ENCODE measurements at regions not wholly inside any gene's neighbourhood (a gene's known extent, or its start where the extent isn't known, plus 50 kb on each side); places are given as distances from the start of the nearest gene placed in this dataset.

DNA sequence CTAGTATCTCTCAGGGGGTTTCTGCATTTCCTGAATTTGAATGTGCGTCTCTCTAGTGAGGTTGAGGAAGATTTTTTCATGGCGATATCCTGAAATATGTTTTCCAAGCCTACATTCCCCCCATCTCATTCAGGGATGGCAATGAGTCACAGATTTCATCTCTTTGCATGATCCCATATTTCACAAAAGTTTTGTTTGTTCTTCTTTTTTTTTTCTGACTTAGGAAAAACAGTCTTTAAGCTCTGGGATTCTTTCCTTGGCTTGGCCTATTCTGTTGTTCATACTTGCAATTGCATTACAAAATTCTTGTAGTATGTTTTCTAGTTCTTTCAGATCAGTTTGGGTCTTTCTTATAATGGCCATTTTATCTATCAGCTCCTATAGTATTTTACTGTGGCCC is 136.5 kb downstream of the DSEL start:
- TF ChIP-seq, protein P1, sequence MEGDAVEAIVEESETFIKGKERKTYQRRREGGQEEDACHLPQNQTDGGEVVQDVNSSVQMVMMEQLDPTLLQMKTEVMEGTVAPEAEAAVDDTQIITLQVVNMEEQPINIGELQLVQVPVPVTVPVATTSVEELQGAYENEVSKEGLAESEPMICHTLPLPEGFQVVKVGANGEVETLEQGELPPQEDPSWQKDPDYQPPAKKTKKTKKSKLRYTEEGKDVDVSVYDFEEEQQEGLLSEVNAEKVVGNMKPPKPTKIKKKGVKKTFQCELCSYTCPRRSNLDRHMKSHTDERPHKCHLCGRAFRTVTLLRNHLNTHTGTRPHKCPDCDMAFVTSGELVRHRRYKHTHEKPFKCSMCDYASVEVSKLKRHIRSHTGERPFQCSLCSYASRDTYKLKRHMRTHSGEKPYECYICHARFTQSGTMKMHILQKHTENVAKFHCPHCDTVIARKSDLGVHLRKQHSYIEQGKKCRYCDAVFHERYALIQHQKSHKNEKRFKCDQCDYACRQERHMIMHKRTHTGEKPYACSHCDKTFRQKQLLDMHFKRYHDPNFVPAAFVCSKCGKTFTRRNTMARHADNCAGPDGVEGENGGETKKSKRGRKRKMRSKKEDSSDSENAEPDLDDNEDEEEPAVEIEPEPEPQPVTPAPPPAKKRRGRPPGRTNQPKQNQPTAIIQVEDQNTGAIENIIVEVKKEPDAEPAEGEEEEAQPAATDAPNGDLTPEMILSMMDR (IDR thresholded peaks at IDR 0.05), result no peak
- DNase-seq (ENCODE audit: low spot score), result no peak
- H3K4me1 ChIP-seq, result no peaks in the 10 kb centered on the region
- H3K27ac ChIP-seq, result no peak overlapping the region
- H3K4me3 ChIP-seq, result no peak overlapping the region
- no peaks in the 10 kb centered on the region for H3K9me3 ChIP-seq
- no peaks in the 10 kb centered on the region for H3K27me3 ChIP-seq
- no peaks in the 10 kb centered on the region for H3K36me3 ChIP-seq

DNA sequence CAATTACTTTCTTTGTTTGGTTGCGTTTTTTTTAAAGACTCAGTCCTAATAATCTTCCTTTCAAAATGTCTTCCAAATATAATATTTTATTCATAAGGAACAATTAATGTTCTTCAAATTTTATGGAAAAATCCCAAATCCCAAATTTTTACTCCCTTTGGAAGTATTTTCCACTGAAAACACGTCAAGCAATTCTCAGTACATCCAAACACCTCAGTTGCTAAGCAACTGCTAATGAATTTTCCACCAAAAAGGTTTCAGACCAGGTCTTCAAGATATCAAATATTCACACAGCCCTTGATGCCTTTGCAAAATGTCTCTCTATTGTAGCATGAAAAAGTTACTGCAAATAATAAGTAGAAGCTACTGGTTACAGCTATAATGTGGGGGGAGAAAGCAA is 140.1 kb downstream of the DSEL start:
- no peak overlapping the region for H3K27ac ChIP-seq
- no peaks in the 10 kb centered on the region for H3K4me1 ChIP-seq
- DNase-seq (ENCODE audit: low spot score), result no peak
- H3K9me3 ChIP-seq, result no peaks in the 10 kb centered on the region
- H3K36me3 ChIP-seq, result no peaks in the 10 kb centered on the region
- TF ChIP-seq, protein P1 (IDR thresholded peaks at IDR 0.05), result no peak
- no peak overlapping the region for H3K4me3 ChIP-seq
- no peaks in the 10 kb centered on the region for H3K27me3 ChIP-seq

DNA sequence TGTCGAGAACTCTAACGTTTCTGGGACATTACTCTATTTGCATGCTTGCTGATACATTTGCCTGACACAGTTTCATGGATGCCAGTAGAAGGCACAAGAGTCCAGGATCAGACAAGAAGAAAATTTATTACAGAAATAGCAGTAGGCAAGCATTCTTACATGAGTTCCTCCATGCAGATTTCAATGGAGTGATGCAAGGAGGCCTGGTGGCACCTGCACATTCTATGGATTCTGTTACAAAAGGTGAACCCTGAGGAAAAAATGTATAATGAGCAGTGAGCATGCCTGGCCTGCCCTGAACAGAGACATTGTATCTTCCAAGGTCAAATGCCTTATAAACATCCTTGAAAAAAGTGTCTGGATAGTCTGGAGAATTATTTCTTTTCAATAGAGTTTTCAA is 142.9 kb downstream of the DSEL start:
- H3K36me3 ChIP-seq, result no peaks in the 10 kb centered on the region

DNA sequence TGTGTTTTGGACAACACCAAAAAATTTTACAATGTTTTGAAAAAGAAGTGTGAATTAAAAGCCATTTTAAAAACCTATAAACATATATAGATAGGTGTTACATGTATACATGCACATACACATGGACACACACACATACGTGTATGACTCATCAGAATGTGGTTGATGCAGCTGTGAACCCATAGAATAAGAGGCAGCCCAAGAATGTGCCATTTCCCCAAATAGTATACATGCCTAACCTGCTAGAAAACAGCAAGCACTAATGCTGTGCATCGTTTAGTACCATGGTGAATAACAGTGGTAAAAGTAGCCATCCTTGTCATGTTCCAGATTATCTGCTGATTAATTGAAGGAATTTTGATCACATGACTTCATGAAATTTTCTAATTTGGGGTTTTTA is 149.0 kb downstream of the DSEL start:
- TF ChIP-seq, protein P1 (IDR thresholded peaks at IDR 0.05), result no peak
- H3K4me3 ChIP-seq, result no peak overlapping the region
- H3K27me3 ChIP-seq, result no peaks in the 10 kb centered on the region
- no peaks in the 10 kb centered on the region for H3K36me3 ChIP-seq
- H3K4me1 ChIP-seq, result no peaks in the 10 kb centered on the region
- no peak for DNase-seq (ENCODE audit: low spot score)
- no peak overlapping the region for H3K27ac ChIP-seq
- no peaks in the 10 kb centered on the region for H3K9me3 ChIP-seq

More for the DNA sequence above, 142.9 kb downstream of the DSEL start:
- Histone ChIP-seq H3K9me3 (no peaks in the 10 kb centered on the region), H3K4me1 (no peaks in the 10 kb centered on the region), H3K27me3 (no peaks in the 10 kb centered on the region), H3K27ac (no peak overlapping the region), H3K4me3 (no peak overlapping the region)
- DNase-seq (ENCODE audit: low spot score), result no peak
- TF ChIP-seq, protein P1 (IDR thresholded peaks at IDR 0.05), result no peak

DNA sequence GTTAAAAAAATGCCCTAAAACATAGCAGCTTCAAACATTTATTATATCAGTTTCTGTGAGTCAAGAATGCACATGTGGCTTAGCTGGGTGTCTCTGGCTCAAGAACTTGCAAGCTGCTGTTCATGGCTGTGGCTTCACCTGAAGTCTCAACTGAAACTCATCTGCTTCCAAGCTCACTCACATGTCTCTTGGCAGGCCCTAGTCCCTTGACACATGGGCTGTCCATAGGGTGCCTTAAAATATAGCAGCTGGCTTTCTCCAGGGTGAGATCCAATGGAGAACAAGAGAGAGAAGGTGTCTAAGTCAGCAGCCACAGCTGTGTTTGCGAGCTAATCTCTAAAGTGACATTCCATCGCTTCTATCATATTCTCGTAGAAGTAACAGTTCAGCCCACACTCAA is 152.8 kb downstream of the DSEL start:
- TF ChIP-seq, protein P1 (IDR thresholded peaks at IDR 0.05), result no peak
- H3K9me3 ChIP-seq, result no peaks in the 10 kb centered on the region
- no peak overlapping the region for H3K27ac ChIP-seq
- H3K27me3 ChIP-seq, result no peaks in the 10 kb centered on the region
- H3K4me1 ChIP-seq, result no peaks in the 10 kb centered on the region
- H3K4me3 ChIP-seq, result no peak overlapping the region
- no peaks in the 10 kb centered on the region for H3K36me3 ChIP-seq
- no peak for DNase-seq (ENCODE audit: low spot score)

DNA sequence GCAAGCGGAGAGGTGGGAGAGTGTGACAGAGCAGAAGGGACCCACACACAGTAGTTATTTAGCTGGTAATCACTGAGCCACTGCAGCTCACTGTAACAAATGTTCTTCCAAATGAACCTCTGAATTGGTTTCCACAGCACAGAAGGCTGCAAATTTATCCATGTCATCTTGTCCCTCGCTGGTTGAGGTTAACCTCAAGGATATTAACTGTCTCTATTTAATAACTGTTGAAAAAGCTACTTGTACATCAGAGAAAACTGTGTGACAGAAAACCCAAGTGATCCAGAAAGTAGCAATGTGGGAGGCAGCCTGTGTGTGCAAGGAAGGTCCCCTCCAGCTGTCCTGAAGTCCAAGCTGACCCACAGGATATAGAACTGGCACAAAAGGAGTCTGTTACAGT is 153.6 kb downstream of the DSEL start:
- H3K4me1 ChIP-seq, result no peaks in the 10 kb centered on the region
- no peaks in the 10 kb centered on the region for H3K27me3 ChIP-seq
- no peak for DNase-seq (ENCODE audit: low spot score)
- H3K27ac ChIP-seq, result no peak overlapping the region
- TF ChIP-seq, protein P1 (IDR thresholded peaks at IDR 0.05), result no peak
- no peak overlapping the region for H3K4me3 ChIP-seq
- no peaks in the 10 kb centered on the region for H3K36me3 ChIP-seq
- no peaks in the 10 kb centered on the region for H3K9me3 ChIP-seq

Data from right atrium auricular region (tissue), 2 donors.